Mesenchymal stem cell (in vitro differentiated cells and primary cell): ENCODE measurements at regions not wholly inside any gene's neighbourhood (a gene's known extent, or its start where the extent isn't known, plus 50 kb on each side); places are given as distances from the start of the nearest gene placed in this dataset.

Experiments
- DNase-seq: peaks from one replicate; pipeline ENCODE4 v3.0.0-alpha.2; 2013
- H2AFZ ChIP-seq: one replicate; pipeline ENCODE4 v1.6.1; 2013; ENCODE audit warnings: low read depth, mild to moderate bottlenecking, control low read depth, inconsistent platforms, low read length, moderate library complexity
- H2AK5ac ChIP-seq: 2 replicates; pipeline ENCODE4 v1.6.1; 2013; ENCODE audit warnings: low read length, moderate library complexity, mild to moderate bottlenecking, inconsistent platforms; ENCODE audit not compliant: severe bottlenecking
- H2BK120ac ChIP-seq: one replicate; pipeline ENCODE4 v1.6.1; 2013; ENCODE audit warnings: low read depth, mild to moderate bottlenecking, inconsistent platforms, low read length, moderate library complexity
- H2BK12ac ChIP-seq, 2 experiments: one replicate each; pipeline ENCODE4 v1.6.1; 2013; ENCODE audit warnings: inconsistent platforms in 2 of 2, low read length in 2 of 2, mild to moderate bottlenecking in 2 of 2, moderate library complexity in 2 of 2, control low read depth in 1 of 2
- H2BK15ac ChIP-seq: one replicate; pipeline ENCODE4 v1.6.1; 2013; ENCODE audit warnings: mild to moderate bottlenecking, low read depth, inconsistent platforms; ENCODE audit not compliant: poor library complexity, severe bottlenecking
- H2BK5ac ChIP-seq: 2 replicates; pipeline ENCODE4 v1.6.1; 2013; ENCODE audit warnings: low read depth, mild to moderate bottlenecking, low read length, control low read depth, inconsistent platforms; ENCODE audit not compliant: poor library complexity, severe bottlenecking
- H3K14ac ChIP-seq, 2 experiments: one replicate each; pipeline ENCODE4 v1.6.1; 2013; ENCODE audit warnings: inconsistent platforms in 2 of 2, low read length in 2 of 2, control low read depth in 1 of 2, mild to moderate bottlenecking in 1 of 2, moderate library complexity in 1 of 2
- H3K18ac ChIP-seq, 2 experiments: one replicate each; pipeline ENCODE4 v1.6.1; 2013; ENCODE audit warnings: inconsistent platforms in 2 of 2, low read length in 2 of 2, control low read depth in 1 of 2, low read depth in 1 of 2, mild to moderate bottlenecking in 1 of 2
- H3K23ac ChIP-seq, 2 experiments: one replicate each; pipeline ENCODE4 v1.6.1; 2013; ENCODE audit warnings: inconsistent platforms in 2 of 2, low read length in 2 of 2, mild to moderate bottlenecking in 2 of 2, moderate library complexity in 2 of 2, control low read depth in 1 of 2
- H3K27ac ChIP-seq: 2 replicates; pipeline ENCODE4 v1.5.1; 2013; ENCODE audit warnings: mild to moderate bottlenecking, moderate library complexity, low read length, control low read depth, inconsistent platforms; ENCODE audit not compliant: poor library complexity, severe bottlenecking
- H3K27me3 ChIP-seq, 2 experiments: 2 replicates each; pipeline versions ENCODE4 v1.6.1 to v1.7.0; 2013; ENCODE audit warnings: low read length in 2 of 2, mild to moderate bottlenecking in 2 of 2, moderate library complexity in 2 of 2, control low read depth in 1 of 2, inconsistent platforms in 1 of 2; ENCODE audit not compliant: control insufficient read depth in 1 of 2, insufficient read depth in 1 of 2
- H3K36me3 ChIP-seq, 2 experiments: 2 replicates each; pipeline versions ENCODE4 v1.6.1 to v1.7.0; 2013; ENCODE audit warnings: low read length in 2 of 2, control low read depth in 1 of 2, inconsistent platforms in 1 of 2, low read depth in 1 of 2, mild to moderate bottlenecking in 1 of 2; ENCODE audit not compliant: insufficient read depth in 2 of 2, control insufficient read depth in 1 of 2
- H3K4ac ChIP-seq, 2 experiments: one replicate each; pipeline ENCODE4 v1.6.1; 2013; ENCODE audit warnings: inconsistent platforms in 2 of 2, low read length in 2 of 2, mild to moderate bottlenecking in 2 of 2, moderate library complexity in 2 of 2, control low read depth in 1 of 2, low read depth in 1 of 2
- H3K4me1 ChIP-seq: 2 replicates; pipeline ENCODE4 v1.6.1; 2013; ENCODE audit warnings: low read depth, low read length, control low read depth; ENCODE audit not compliant: control insufficient read depth, insufficient read depth
- H3K4me2 ChIP-seq: 2 replicates; pipeline ENCODE4 v1.6.1; 2013; ENCODE audit warnings: low read length, mild to moderate bottlenecking, inconsistent platforms; ENCODE audit not compliant: poor library complexity, severe bottlenecking
- H3K4me3 ChIP-seq, 2 experiments: 2 replicates each; pipeline versions ENCODE4 v1.5.1 to v1.7.0; 2013; ENCODE audit warnings: low read length in 2 of 2, mild to moderate bottlenecking in 2 of 2, control low read depth in 1 of 2, low read depth in 1 of 2; ENCODE audit not compliant: insufficient read depth in 1 of 2
- H3K79me1 ChIP-seq: replicated peaks from 2 replicates; pipeline ENCODE4 v1.6.1; 2013; ENCODE audit warnings: mild to moderate bottlenecking, control low read depth, low read length, inconsistent platforms; ENCODE audit not compliant: poor library complexity, severe bottlenecking
- H3K9ac ChIP-seq: 2 replicates; pipeline ENCODE4 v1.7.0; 2013; ENCODE audit warnings: mild to moderate bottlenecking, low read length, moderate library complexity
- H3K9me3 ChIP-seq: 2 replicates; pipeline ENCODE4 v1.7.0; 2013; ENCODE audit warnings: mild to moderate bottlenecking, low read length; ENCODE audit not compliant: control insufficient read depth
- H4K8ac ChIP-seq: one replicate; pipeline ENCODE4 v1.6.1; 2013; ENCODE audit warnings: inconsistent platforms, mild to moderate bottlenecking, low read length, moderate library complexity
- H4K91ac ChIP-seq: one replicate; pipeline ENCODE4 v1.6.1; 2013; ENCODE audit warnings: mild to moderate bottlenecking, low read length, inconsistent platforms
- WGBS: methylation state at CpG from one replicate; pipeline ENCODE4 v1.1.7; 2013; ENCODE audit warnings: mixed read lengths; 5-methylcytosine and 5-hydroxymethylcytosine counted together

DNA sequence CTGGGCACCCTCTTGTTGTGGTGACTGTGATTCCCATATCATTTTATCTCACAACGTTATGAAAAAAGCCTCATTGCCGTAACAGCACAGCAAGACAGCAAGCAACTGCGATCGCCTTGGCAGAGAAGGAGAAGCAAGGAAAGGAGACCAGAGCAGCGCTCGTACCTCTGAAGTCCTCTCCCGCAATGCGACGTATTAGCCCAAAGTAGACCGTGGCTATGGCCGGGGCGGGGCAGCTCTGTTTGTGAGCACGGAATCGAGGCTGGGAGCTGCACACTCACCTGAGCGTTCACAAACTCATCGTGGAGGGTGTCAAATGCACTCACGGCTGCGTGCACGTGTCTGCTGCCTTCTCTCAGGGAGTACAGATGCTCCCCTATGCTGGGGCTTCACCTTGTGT is 76.1 kb downstream of the YTHDF1 start:
- H2AFZ ChIP-seq, result no peak overlapping the region

DNA sequence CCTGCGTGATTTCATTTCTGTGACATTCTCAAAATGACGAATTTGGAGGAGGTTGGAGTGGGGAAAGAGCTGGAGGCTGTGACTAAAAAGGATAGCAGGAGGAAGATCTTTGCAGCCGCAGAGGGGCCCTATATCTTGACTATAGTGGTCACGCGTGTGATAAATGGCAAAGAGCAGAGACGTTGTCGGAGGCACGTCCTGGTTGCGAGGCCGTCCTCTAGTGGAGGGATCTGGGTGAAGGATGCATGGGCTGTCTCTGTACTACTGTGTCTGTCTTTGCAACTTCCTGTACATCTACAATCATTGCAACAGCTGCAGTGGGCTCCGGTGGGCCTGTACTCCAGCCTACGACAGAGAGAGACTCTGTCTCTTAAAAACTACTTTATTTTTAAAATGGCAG is 76.6 kb downstream of the YTHDF1 start:
- Histone ChIP-seq H3K4me3 (no peak overlapping the region), H3K27ac (no peak overlapping the region), H3K4me1 (no peaks in the 10 kb centered on the region), H4K8ac (no peak overlapping the region), H3K14ac (no peak overlapping the region), H3K23ac (no peak overlapping the region), H3K36me3 (no peaks in the 10 kb centered on the region), H2BK120ac (no peak overlapping the region), H3K9ac (no peak overlapping the region), H2BK12ac (no peak overlapping the region), H2AK5ac (no peak overlapping the region), H3K27me3 (peaks cover 22 to 40% of the 10 kb centered on the region in 2 experiments), H3K79me1 (no peaks in the 10 kb centered on the region), H3K4ac (no peak overlapping the region), H3K4me2 (no peak overlapping the region), H4K91ac (no peak overlapping the region), H2BK5ac (no peak overlapping the region), H2BK15ac (no peak overlapping the region), H2AFZ (no peak overlapping the region), H3K18ac (no peak overlapping the region), H3K9me3 (no peaks in the 10 kb centered on the region)
- 84% methylated on average over 12 of the region's 12 CpGs for WGBS
- DNase-seq, result no peak

More for the DNA sequence above, 76.1 kb downstream of the YTHDF1 start:
- Histone ChIP-seq H3K14ac (no peak overlapping the region), H3K27me3 (peaks cover 22 to 40% of the 10 kb centered on the region in 2 experiments), H3K4me1 (no peaks in the 10 kb centered on the region), H4K8ac (no peak overlapping the region), H2BK15ac (no peak overlapping the region), H2BK5ac (no peak overlapping the region), H2AK5ac (no peak overlapping the region), H3K4me2 (no peak overlapping the region), H3K9ac (no peak overlapping the region), H3K4ac (no peak overlapping the region), H3K18ac (no peak overlapping the region), H3K27ac (no peak overlapping the region), H4K91ac (no peak overlapping the region), H3K79me1 (no peaks in the 10 kb centered on the region), H2BK12ac (no peak overlapping the region), H3K36me3 (no peaks in the 10 kb centered on the region), H3K9me3 (no peaks in the 10 kb centered on the region), H3K4me3 (no peak overlapping the region), H3K23ac (no peak overlapping the region), H2BK120ac (no peak overlapping the region)
- 84% methylated on average over 19 of the region's 19 CpGs for WGBS
- DNase-seq, result no peak

DNA sequence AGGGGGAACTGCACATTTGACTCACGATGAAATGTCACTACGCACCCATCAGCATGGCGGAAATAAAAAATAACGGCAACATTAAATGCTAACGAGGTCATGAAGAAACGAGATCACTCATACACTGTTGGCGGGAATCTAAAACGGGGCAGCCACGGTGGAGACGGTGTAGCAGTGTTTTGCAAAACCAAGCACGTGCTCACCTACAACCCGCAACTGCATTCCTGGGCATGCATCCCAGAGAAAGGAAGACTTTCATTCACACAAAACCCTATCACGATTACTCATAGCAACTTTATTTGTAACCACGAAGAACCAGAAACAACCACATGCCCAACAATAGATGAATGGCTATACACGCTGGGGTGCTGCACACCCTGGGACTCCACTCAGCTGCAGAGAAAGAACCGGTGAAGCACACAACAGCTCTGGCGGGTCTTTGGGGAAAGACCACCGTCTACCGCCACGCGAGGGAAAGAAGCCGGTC is 77.0 kb downstream of the YTHDF1 start:
- Histone ChIP-seq H3K18ac (no peak overlapping the region), H3K9ac (no peak overlapping the region), H2BK120ac (no peak overlapping the region), H3K4me3 (no peak overlapping the region), H3K4me1 (no peaks in the 10 kb centered on the region), H4K8ac (no peak overlapping the region), H2BK5ac (no peak overlapping the region), H4K91ac (no peak overlapping the region), H3K4ac (no peak overlapping the region), H3K14ac (no peak overlapping the region), H3K36me3 (no peaks in the 10 kb centered on the region), H2BK15ac (no peak overlapping the region), H3K4me2 (no peak overlapping the region), H3K27me3 (peaks cover 22 to 40% of the 10 kb centered on the region in 2 experiments), H2AFZ (no peak overlapping the region), H2AK5ac (no peak overlapping the region), H2BK12ac (no peak overlapping the region), H3K79me1 (no peaks in the 10 kb centered on the region), H3K27ac (no peak overlapping the region), H3K9me3 (no peaks in the 10 kb centered on the region), H3K23ac (no peak overlapping the region)
- no peak for DNase-seq
- 87% methylated on average over 22 of the region's 22 CpGs for WGBS

DNA sequence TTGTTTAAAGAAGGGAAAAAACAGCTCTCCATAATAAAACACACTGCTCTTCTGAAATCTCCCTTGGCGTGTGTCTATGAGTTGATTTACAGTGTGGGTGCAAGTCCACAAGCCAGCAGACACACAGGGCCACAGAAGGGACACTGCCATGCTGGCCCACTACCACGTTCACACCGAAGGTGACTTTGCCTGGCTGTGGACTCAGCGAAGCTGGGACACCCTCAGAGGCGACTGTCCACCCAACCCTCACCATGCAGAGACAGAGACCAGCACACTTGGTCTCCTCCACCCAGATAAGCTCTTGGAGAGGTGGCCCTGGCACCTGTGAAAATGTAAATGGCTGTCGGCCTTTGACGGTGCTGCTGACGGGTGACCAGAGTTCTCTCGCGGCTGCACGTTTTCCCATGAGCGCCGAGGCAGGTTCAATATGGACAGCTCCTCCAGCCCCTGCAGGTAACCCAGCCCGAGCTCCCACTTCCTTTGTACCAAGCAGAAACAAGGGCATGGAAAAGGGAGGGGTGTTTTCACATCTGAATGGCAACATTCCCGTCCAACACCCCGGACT is 78.0 kb downstream of the YTHDF1 start:
- 84% methylated on average over 14 of the region's 16 CpGs for WGBS
- no peak overlapping the region for H2BK15ac ChIP-seq
- no peak overlapping the region for H3K23ac ChIP-seq

More for the DNA sequence above, 78.0 kb downstream of the YTHDF1 start:
- H3K27me3 ChIP-seq, result peaks cover 18 to 39% of the 10 kb centered on the region in 2 experiments
- no peak overlapping the region for H2BK120ac ChIP-seq
- no peak overlapping the region for H2BK12ac ChIP-seq
- no peak overlapping the region for H2AK5ac ChIP-seq
- H2BK5ac ChIP-seq, result no peak overlapping the region
- no peak overlapping the region for H3K27ac ChIP-seq
- no peaks in the 10 kb centered on the region for H3K4me1 ChIP-seq
- no peak overlapping the region for H3K4me3 ChIP-seq
- H3K36me3 ChIP-seq, result no peaks in the 10 kb centered on the region
- H3K4ac ChIP-seq, result no peak overlapping the region
- no peak overlapping the region for H4K91ac ChIP-seq
- no peak overlapping the region for H3K9ac ChIP-seq
- no peaks in the 10 kb centered on the region for H3K9me3 ChIP-seq
- no peak overlapping the region for H3K18ac ChIP-seq
- no peak overlapping the region for H2AFZ ChIP-seq
- H4K8ac ChIP-seq, result no peak overlapping the region
- no peak overlapping the region for H3K4me2 ChIP-seq
- no peak overlapping the region for H3K14ac ChIP-seq
- DNase-seq, result no peak
- no peaks in the 10 kb centered on the region for H3K79me1 ChIP-seq
